ENCODE measurements at regions not wholly inside any gene's neighbourhood (a gene's known extent, or its start where the extent isn't known, plus 50 kb on each side); places are given as distances from the start of the nearest gene placed in this dataset.
"Not testable (repeated sequence)": the region's sequence is repeated elsewhere in the genome, so short reads cannot be mapped to it uniquely, and the experiment has no call there.

- DNase-seq = no peak
Observed at GRCh38 chrX:26581091-26581490, 365.1 kb downstream of the MAGEB5 start.

GRCh38 chrX:26580021-26580420 lies 364.1 kb downstream of the MAGEB5 start:
- no peak for DNase-seq

DNA sequence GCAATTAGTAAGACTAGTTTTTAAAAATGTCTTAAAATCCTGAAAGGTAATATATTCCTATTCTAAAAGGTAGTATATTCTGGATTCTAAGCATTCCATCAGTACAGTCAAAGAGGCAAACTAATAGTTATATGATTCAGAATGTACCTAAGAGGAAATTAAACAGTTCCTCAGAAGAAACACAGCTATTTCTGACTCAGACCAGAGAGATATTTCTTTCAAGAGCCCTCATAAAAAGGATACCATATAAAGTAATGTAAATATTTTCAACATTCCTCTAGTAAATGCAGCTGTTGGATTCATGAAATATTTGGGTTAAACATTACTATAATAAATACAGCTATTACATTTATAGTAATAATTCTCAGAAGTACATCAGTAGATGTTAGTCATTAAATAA lies 358.3 kb downstream of the MAGEB5 start:
- no peak for DNase-seq

DNA sequence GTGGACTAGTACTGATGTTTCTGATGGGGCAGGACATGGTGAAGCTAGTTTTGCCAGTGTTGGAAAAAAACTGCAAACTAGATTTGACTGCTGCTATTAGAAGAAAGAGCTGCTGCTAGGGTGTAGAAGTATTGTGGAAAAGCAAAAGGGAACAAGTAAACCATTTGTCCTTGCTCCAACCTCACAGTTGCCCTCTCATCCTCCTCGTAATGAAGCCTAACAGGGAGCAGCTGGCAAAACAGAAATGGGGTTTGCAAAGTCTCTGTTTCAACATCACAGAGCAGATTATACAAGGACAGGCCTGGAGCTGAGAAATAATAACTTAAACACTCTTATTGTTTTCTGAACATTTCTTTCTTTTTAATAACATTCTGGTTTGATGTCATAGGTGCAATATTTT lies 346.2 kb downstream of the MAGEB5 start:
- no peak for DNase-seq

GRCh38 chrX:26559855-26560254 lies 343.9 kb downstream of the MAGEB5 start:
- DNase-seq = no peak

DNA sequence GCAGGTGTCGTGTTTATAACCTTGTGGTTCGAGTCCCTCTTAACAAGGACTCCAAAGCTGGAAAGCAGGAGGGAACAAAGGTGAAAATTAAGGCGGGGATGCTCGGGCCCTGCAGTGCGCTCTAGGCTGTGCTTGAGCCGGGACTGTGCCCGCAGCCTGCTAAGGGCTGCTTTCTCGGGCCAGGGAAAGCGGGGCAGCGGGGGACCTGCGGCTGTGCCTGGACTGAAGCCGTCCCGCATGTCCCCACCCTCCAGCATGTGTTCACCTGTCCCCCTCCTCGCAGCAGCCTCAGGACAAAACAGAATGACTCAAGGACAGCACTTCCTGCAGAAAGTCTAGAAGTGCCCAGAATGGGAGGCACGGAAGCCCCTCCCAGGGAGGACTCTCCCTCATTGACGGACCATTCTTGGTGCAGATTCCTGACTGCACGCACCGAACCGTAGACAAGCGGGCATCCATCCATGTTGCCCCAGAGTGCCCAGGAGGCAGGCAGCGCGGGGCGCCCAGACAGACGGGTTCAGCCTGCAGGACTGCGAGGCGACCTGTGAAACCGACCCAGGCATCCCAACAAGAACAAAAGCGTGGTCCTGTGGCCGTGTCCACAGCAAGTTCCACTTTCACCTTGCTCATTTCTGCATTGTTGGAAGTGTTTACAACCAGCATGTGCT lies 342.9 kb downstream of the MAGEB5 start:
- DNase-seq = no peak

DNA sequence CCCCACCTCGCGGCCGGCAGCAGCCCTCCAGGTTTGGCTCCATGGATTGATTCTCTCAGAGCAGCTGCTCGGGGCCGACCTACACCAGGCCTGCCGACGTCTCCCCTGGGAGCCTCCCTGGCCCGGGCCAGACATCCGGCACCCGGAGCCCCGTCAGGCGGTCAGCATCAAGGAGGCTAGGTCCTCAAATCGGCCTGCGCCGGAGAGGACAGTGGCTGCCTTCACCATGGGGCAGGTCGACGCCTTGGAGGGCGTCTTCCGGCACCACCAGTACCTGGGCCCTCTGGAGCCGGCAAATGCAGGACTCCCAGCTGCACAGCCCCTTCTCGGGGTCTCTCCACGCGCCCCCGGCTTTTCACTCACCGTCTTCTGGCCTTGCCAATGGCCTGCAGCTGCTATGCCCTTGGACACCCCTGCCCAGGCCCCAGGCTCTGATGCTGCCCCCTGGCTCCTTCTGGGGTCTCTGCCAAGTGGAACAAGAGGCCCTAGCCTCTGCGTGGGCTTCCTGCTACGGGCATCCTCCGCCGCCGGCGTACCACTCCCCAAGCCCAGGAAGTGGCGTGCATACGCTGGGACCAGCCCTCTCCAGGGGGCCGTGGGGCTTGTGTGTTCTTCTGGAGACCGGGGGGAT lies 341.8 kb downstream of the MAGEB5 start:
- no peak for DNase-seq

DNA sequence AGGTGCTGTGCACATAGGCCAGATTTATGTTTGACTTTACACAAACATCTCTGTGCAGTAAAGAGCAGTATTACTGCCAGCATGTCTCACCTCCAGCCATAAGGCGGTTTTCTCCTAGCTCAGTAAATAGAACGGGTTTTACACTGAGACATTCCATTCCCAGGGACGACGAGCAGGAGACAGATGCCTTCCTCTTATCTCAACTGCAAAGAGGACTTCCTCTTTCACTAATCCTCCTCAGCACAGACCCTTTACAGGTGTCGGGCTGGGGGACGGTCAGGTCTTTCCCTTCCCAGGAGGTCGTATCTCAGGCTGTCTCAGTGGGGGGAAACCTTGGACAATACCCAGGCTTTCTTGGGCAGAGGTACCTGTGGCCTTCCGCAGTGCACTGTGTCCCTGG lies 309.8 kb downstream of the MAGEB5 start:
- not testable (repeated sequence) for DNase-seq

- DNase-seq = no peak
Observed at GRCh38 chrX:26522501-26522900, 306.5 kb downstream of the MAGEB5 start.

GRCh38 chrX:26511589-26512363 lies 295.8 kb downstream of the MAGEB5 start:
- no peak for DNase-seq

DNA sequence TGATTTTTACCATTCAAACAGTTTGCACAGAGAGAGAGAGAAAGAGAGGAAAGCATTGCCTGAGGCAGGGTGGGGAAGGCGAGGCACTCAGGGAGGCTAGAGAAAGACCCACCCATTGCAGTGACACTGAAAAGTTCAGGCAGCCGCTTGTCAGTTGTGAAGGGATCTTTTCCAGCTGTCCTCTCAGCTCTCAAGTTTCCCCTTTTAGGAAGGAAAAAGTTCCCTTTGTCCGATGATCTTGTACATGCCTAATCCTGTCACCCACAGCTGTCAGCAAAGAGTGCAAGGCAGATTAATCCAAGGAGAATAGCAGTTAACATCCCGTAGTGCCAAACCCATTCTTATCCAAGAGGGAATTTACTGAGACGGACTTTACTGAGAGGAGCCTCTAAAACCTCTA lies 255.0 kb downstream of the MAGEB5 start:
- no peak for DNase-seq

GRCh38 chrX:26466387-26466786 lies 250.4 kb downstream of the MAGEB5 start:
- DNase-seq = no peak

DNA sequence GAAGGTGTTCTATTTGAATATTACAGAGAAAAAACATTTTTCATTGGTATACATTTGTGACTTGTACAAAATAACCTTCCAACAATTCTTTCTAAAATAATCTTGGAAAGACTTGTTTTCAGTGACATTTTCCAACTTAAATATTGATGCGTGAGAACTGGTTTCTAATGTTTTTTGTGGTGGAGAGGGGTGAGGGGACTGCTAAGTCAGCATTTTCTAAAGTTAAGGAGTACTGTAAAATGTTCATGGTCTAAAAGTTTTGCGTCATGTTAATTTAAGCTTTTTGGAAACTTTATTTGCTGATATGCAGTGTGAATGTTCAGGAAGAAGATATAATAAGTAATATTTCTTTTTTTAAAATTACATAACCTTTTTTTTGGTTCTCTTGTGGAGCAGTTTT lies 229.3 kb downstream of the MAGEB5 start:
- DNase-seq = no peak

- not testable (repeated sequence) for DNase-seq
Observed at GRCh38 chrX:26444417-26444816, 228.4 kb downstream of the MAGEB5 start.

- DNase-seq = no peak
Observed at GRCh38 chrX:26442340-26442739, 226.4 kb downstream of the MAGEB5 start.

DNA sequence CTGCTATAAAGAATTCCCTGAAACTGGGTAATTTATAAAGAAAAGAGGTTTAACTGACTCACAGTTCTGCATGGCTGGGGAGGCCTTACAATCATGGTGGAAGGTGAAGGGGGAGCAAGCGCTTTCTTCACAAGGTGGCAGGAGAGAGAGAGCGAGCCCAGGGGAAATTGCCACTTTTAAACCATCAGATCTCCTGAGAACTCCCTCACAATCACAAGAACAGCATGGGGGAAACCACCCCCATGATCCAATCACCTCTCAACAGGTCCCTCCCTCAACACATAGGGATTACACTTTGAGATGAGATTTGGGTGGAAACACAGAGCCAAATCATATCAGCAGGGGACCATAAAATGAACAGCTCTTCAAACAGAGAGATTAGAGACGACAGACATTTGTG lies 198.6 kb downstream of the MAGEB5 start:
- DNase-seq = no peak

- DNase-seq = no peak
Observed at GRCh38 chrX:26411045-26411444, 195.1 kb downstream of the MAGEB5 start.

DNA sequence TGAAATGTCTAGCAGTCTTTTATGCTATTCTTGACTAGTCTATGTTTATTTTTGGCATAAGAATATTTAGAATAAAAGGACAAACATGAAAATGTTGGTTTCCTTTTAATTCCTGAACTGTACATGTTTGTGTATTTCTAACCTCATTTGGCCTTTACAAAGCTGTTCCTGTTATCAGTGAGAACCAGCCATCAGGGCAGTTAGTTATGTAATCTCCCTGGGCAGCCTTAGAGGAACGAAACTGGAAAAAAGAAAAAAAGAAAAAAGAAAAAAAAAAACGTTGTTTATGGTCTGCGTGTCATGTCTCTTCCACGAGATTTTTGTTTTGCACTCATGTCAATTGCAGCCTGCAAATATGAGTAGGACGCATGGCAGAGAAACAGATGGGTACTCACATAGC lies 193.7 kb downstream of the MAGEB5 start:
- DNase-seq = no peak

- no peak for DNase-seq
Observed at GRCh38 chrX:26387906-26388305, 171.9 kb downstream of the MAGEB5 start.

GRCh38 chrX:26376037-26376708 lies 160.2 kb downstream of the MAGEB5 start:
- no peak for DNase-seq

- no peak for DNase-seq
Observed at GRCh38 chrX:26375346-26375745, 159.4 kb downstream of the MAGEB5 start.

- no peak for DNase-seq
Observed at GRCh38 chrX:26373829-26374228, 157.9 kb downstream of the MAGEB5 start.

DNA sequence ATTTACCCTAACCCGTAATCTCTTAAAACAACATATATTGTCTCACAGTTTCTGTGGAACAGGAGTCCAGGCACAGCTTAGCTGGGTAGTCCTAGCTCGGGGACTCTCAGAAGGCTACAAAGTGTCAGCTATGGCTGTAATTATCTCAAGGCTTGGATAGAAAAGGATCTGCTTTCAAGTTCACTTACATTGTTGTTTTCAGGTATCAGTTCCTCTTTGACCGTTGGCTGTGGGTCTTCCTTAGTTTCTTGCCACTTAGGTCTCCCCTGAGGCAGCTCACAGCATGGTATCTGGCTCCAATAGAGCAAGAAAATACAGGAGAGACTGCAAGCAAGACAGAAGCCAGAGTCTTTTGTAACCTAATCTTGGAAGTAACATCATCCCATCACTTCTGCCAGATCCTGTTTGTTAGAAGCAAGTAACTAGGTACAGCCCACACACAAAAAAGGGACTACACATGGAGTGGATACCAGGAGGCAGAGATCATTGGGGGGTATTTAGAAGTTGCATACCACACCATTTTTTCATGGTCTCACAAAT lies 137.0 kb downstream of the MAGEB5 start:
- DNase-seq = no peak

Measured in stimulated activated CD4-positive, alpha-beta T cell treated with anti-CD3 and anti-CD28 coated beads, Interleukin-2, amount 100 ng/mL, for 24 hours (primary cell).